GM19035 (cell line): ENCODE measurements at regions not wholly inside any gene's neighbourhood (a gene's known extent, or its start where the extent isn't known, plus 50 kb on each side); places are given as distances from the start of the nearest gene placed in this dataset.
"Not testable (repeated sequence)": the region's sequence is repeated elsewhere in the genome, so short reads cannot be mapped to it uniquely, and the experiment has no call there.

ENCODE experiments used
- ATAC-seq: cut with Tn5 transposase; IDR thresholded peaks from one replicate; pipeline ENCODE4 v1.9.1; 2021; ENCODE audit not compliant: unreplicated experiment

- no peak for ATAC-seq
Measured at GRCh38 chr9:28946648-28947047, 1373.4 kb upstream of the C9orf72 start.

DNA sequence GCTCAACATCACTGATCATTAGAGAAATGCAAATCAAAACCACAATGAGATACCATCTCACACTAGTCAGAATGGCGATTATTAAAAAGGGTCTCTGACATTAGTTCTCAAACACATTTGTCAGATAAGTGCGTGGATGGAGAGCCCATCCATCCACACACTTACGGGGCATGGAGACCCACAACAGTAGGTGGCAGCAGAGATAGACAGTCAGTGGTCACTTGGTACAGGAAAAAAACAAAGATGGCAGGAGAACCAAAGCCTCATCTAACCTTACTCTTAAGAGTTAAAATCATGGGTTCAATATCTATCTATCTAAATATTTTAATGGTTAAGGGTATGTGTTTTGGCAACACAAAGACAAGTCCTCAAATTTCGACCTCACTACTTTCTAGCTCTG, 1378.7 kb upstream of the C9orf72 start:
- no peak for ATAC-seq

GRCh38 chr9:28956116-28956880, 1383.0 kb upstream of the C9orf72 start:
- ATAC-seq = no peak

- no peak for ATAC-seq
Measured at GRCh38 chr9:28960602-28961001, 1387.3 kb upstream of the C9orf72 start.

DNA sequence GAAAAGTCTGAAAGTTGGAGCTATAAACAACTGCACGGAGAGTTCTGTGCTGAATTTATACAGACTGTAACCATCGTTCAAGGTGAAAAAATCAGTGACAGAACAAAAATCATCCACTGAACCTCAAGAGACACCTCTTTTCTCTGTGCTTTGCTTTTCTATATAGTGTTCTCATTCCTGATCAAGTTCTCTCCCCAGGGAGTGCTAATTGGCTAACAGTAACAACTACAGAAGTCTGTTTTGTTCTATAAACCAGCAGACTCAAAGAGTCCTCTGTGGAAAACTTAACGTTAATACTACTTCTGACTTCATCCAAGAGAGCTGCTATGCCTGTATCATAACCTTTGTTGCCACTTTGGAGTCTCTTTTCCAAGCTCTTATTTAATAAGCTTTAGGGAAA, 1388.3 kb upstream of the C9orf72 start:
- ATAC-seq = no peak

- ATAC-seq = no peak
Measured at GRCh38 chr9:28967226-28967625, 1393.9 kb upstream of the C9orf72 start.

GRCh38 chr9:28970241-28970654, 1397.0 kb upstream of the C9orf72 start:
- ATAC-seq = no peak

- no peak for ATAC-seq
Measured at GRCh38 chr9:28971881-28972280, 1398.6 kb upstream of the C9orf72 start.

DNA sequence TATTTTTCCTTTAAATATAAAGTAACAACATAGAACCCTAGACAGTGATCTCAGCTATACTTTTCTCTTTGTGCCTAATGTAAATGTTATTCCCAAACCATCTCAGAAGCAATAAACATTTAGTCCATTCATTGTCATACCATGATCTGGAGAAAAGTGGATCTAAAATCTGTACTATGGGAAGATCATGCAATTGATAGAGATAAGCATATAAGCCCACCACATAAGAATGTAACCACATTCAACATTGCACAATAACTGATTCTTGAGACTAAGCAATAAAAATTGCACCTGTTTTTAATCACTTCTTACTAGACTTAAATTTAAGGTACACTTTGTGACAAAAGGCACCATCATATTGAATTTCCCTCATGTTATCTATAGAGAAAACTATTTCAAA, 1403.0 kb upstream of the C9orf72 start:
- no peak for ATAC-seq

DNA sequence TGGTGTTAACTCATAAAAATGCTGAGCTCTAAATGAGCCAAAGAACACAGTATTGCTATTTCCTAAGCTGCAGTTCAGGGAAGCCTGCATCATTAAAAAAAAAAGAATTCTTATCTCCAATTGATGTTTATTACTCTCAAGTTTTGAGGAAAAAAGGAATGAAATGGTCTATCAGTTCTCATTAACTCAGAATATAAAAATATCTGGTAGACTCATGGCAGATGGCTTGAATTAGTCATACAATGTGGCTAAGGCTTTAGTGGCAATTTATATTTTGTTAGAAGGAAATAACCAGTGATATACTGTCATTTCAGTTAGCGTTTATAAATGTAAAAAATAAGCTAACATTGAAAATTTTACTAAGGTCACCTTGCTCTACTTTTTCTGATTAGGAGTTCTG, 1403.4 kb upstream of the C9orf72 start:
- no peak for ATAC-seq

GRCh38 chr9:28981129-28981528, 1407.8 kb upstream of the C9orf72 start:
- ATAC-seq = no peak

- ATAC-seq = no peak
Measured at GRCh38 chr9:28981711-28982110, 1408.4 kb upstream of the C9orf72 start.

DNA sequence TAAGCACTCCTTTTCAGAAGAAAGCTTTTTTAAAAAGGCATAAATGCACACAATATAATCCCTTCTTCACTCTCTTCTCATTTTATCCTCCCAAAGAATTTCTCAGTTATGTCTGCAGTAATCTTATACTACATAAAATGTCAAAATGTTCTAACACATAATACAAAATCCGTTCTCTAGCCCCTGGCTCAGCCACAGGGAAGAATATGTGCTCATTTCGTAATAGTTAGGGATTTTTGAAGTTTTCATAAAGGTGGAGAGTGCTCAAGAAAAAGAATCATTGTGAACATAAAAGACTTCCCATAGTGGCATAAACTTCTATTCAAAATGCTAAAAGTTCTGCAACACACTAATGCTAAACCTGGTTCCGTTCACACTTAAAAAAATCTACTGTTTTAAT, 1410.7 kb upstream of the C9orf72 start:
- no peak for ATAC-seq

GRCh38 chr9:28990009-28990408, 1416.7 kb upstream of the C9orf72 start:
- not testable (repeated sequence) for ATAC-seq

DNA sequence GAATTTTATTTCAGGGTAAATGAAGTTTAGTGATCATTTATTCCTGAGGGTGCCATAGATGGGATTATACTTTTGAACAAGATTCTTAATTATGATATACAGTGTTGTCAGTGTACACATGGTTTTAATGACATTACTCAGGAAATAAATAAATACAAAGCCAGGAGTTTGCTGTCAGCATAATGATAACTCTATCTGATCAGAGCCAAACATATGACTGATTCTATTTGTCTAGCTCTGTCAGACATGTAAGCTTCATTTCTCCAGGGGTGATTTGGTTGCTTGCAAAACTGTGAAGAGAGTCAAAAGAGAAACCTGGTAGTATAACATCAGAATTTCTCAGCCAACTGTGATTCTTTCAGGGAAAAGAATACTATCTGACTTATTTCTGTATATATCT, 1425.8 kb upstream of the C9orf72 start:
- no peak for ATAC-seq

DNA sequence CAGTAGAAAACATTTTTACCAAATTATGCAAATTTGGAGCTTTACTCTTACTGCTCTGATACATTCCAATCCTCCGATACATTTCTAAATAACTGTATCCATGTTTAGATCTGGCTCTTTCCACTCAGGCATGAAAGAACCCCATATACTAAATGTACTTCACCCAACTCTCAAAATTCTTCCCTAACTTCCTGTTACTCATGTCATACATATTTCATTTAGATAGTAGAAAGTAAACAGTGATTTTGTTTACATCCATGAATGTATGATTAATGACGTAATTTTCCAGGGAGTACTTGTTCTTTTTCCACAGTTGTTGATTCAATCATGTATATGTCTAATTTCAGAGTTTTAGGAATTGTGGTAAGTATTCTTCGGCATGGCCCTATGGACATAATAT, 1426.5 kb upstream of the C9orf72 start:
- ATAC-seq = no peak

- no peak for ATAC-seq
Measured at GRCh38 chr9:29001006-29001405, 1427.7 kb upstream of the C9orf72 start.

DNA sequence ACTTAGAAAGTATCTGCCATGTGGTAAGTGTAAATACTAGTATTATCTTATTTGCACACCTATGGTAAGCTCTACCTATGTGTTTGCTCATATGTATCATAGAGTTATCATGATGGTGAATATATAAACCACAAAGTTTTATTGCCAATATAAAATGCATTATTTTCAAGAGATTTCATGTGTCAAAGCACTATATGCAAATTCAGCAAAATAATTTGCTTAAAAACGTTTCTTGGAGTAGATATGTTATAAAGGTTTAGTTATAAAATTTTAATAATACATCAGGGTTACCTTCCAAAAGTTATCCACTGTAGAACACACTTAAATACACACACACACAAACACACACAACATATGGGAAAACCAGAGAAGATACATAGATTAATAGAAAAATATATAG, 1431.7 kb upstream of the C9orf72 start:
- no peak for ATAC-seq

- no peak for ATAC-seq
Measured at GRCh38 chr9:29006628-29007027, 1433.3 kb upstream of the C9orf72 start.

DNA sequence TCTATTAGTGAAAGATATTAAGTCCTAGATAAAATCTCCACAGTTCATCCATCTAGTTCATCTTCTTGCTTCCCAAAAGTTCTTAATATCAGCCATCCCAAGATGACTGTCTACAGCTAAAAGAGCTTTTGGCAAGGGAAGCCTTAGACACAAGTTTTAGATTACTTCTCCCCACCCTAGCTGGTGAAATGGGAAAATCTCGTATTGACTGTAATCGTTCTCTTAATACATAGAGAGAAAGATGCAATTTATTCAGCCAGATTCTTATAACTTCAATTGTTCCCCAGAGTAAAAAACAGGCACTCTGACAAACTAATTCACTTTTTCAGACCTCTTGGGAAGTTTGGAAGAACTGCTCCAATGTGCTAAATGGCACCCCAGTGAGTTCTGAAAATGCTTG, 1439.6 kb upstream of the C9orf72 start:
- no peak for ATAC-seq

GRCh38 chr9:29021632-29022031, 1448.4 kb upstream of the C9orf72 start:
- no peak for ATAC-seq

DNA sequence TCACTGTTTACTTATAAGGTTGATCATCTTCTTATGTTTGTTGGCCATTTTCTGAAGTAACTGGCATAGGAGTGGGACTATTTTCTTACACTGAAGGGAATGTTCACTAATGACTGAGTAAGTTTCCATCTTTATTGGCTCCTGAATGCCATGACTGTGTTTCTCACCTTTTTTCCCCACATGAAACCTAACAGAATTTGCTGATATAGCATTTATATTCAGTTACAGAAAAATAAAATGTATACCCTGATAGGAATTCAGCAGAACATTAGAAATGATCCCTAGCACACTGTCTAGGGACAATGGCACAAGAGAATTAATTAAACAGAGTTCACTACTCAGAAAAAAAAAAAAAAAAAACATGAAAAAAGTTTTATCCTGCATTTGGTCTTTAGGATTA, 1465.1 kb upstream of the C9orf72 start:
- no peak for ATAC-seq

DNA sequence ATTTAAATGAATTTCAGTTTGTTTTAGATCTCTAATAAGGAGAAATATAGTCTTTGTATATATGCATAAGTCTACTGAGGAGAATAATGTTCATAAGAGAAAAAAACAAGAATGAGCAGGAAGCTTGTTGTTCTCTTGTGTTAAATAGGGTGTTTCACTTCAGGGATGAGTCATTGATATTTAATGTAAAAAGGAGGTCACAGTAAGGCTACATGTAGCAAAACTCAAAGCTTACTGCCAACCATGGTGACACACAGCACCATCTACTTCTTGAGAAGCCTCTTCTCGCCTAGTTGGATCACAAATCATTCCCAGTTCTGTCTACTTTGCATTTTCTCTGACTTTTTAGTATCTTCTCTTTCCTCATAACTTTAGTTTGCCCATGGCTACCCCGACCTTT, 1466.0 kb upstream of the C9orf72 start:
- ATAC-seq = no peak
